IPS-NIHi7 (cell line): ENCODE measurements at regions not wholly inside any gene's neighbourhood (a gene's known extent, or its start where the extent isn't known, plus 50 kb on each side); places are given as distances from the start of the nearest gene placed in this dataset.
"Not testable (repeated sequence)": the region's sequence is repeated elsewhere in the genome, so short reads cannot be mapped to it uniquely, and the experiment has no call there.

Experiments
- DNase-seq: peaks from one replicate; pipeline ENCODE4 v3.0.0; 2012; ENCODE audit warnings: mixed read lengths; ENCODE audit errors: extremely low spot score

GRCh38 chr11:134667175-134667500 is 255.1 kb upstream of the B3GAT1 start:
- no peak for DNase-seq

- no peak for DNase-seq
Observed at GRCh38 chr11:134666273-134667174, 254.5 kb upstream of the B3GAT1 start.

- DNase-seq, result no peak
Observed at GRCh38 chr11:134665571-134666270, 253.7 kb upstream of the B3GAT1 start.

- no peak for DNase-seq
Observed at GRCh38 chr11:134665188-134665535, 253.1 kb upstream of the B3GAT1 start.

- no peak for DNase-seq
Observed at GRCh38 chr11:134664447-134665187, 252.6 kb upstream of the B3GAT1 start.

GRCh38 chr11:134663506-134664313 is 251.7 kb upstream of the B3GAT1 start:
- no peak for DNase-seq

- no peak for DNase-seq
Observed at GRCh38 chr11:134662629-134663360, 250.8 kb upstream of the B3GAT1 start.

- no peak for DNase-seq
Observed at GRCh38 chr11:134661660-134662059, 249.6 kb upstream of the B3GAT1 start.

- DNase-seq, result no peak
Observed at GRCh38 chr11:134660416-134660815, 248.4 kb upstream of the B3GAT1 start.

GRCh38 chr11:134659882-134660281 is 247.8 kb upstream of the B3GAT1 start:
- no peak for DNase-seq

- no peak for DNase-seq
Observed at GRCh38 chr11:134658481-134659225, 246.6 kb upstream of the B3GAT1 start.

GRCh38 chr11:134657631-134658030 is 245.6 kb upstream of the B3GAT1 start:
- DNase-seq, result no peak

- no peak for DNase-seq
Observed at GRCh38 chr11:134656861-134657540, 245.0 kb upstream of the B3GAT1 start.

GRCh38 chr11:134656086-134656840 is 244.2 kb upstream of the B3GAT1 start:
- DNase-seq, result not testable (repeated sequence)

- no peak for DNase-seq
Observed at GRCh38 chr11:134655189-134655989, 243.3 kb upstream of the B3GAT1 start.

GRCh38 chr11:134654161-134654915 is 242.3 kb upstream of the B3GAT1 start:
- DNase-seq, result no peak

GRCh38 chr11:134652586-134653255 is 240.7 kb upstream of the B3GAT1 start:
- no peak for DNase-seq
